KBM-7 (cell line): ENCODE measurements at regions not wholly inside any gene's neighbourhood (a gene's known extent, or its start where the extent isn't known, plus 50 kb on each side); places are given as distances from the start of the nearest gene placed in this dataset.

Source experiments
- DNase-seq: peaks from one replicate; pipeline ENCODE4 v3.0.0-alpha.2; 2015
- in situ Hi-C: fragments of 300-500 bp; cut with MboI; formaldehyde crosslinking; loops from 2 replicates; pipeline ENCODE4 v1.14.3; 2020; ENCODE audit warnings: low sequenced_read_pairs, low pct_unique_long_range_greater_than_20kb, mixed read lengths

DNA sequence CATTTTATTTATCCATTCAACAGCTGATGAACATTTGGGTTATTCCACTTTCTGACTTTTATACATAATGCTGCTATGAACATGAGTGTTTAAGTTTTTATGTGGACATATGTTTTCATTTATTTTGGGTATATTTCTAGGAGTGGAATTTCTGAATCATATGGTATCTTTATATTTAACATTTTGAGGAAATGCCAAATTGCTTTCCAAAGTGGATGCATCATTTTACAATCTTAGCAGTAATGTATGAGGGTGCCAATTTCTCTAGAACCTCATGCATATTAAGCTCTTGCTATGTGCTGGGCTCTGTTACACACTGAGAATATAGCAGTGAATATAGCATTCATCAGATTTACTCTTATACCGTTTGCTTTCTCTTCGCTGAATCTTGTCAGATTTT lies 983.7 kb downstream of the STIM2 start:
- in situ Hi-C loops = no loop called here
- no peak for DNase-seq

DNA sequence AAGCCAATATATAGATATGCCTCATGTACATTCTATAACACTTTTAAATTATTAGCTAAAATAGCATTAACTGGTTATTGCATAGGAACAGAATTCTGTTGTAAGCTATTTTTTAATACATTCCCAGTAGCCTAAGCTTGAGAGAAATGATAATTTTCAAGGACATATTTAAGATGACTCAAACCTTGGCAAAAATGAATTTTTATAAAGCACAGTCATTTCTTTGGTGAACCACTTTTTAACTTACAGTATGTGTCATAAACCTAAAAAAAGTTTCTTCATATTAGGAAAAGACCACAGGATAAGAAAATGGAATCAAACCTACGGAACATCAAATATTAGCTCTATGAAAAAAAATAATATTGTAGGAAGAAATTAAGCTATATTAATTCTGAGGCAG lies 986.3 kb downstream of the STIM2 start:
- no peak for DNase-seq
- in situ Hi-C loops = no loop called here

DNA sequence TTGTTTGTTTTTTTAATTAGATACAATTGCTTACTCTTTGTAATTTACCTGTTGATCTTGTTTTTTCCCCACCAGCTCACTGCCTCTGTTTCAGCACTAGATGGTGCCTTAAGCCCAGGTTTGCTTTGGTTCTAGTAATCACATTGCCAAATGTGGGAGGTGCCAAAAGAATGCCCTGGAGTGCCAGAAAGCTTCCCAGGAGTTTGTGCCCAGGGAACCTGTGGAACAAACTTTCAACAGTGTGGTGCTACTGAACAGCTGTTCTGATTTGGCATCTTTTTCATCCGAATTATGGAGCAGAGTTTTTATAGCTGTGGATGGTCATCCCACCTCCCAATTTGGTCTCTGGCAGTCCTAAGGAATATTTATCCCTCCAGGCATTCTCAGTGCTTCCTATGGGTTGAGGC lies 1000.7 kb downstream of the STIM2 start:
- DNase-seq = peak; percentile 2
- in situ Hi-C loops = no loop called here

DNA sequence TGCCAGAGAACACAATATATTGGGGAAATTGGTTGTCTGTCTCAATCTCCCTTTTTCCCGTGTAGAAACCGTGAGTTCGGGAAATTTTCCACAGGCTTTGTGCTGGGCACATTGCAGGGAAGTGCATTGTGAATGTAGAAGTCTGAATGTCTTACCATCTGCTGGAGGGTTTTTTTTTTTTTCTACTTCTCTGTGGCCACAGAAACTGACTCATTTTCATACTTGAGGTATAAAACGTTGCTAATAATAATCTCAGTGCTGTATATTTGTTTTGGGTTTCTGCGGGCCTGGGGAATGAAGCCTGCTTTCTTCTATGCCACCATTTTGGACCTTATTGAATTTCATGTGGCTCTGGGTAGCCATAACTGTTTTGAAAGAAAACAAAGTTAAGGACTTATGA lies 1001.2 kb downstream of the STIM2 start:
- DNase-seq = no peak
- in situ Hi-C loops = no loop called here

DNA sequence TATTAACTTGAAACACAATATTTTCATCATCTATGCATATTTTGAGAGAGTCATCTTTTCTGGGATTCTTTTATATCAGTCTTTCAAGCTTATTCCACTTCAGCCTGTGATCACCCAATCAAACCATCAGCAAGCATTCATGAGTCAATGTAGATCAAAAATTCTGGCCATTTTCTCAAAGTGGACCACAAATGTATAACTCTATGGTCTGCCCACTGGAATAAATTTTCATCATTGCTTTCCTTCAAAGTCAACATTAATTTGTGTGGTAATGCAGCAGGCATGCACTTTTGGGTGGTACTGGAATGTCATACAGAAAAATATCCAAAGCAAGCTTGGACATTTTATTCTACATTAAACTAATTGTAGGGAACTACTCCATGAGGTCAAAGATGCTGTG lies 1013.0 kb downstream of the STIM2 start:
- in situ Hi-C loops = no loop called here
- DNase-seq = no peak

DNA sequence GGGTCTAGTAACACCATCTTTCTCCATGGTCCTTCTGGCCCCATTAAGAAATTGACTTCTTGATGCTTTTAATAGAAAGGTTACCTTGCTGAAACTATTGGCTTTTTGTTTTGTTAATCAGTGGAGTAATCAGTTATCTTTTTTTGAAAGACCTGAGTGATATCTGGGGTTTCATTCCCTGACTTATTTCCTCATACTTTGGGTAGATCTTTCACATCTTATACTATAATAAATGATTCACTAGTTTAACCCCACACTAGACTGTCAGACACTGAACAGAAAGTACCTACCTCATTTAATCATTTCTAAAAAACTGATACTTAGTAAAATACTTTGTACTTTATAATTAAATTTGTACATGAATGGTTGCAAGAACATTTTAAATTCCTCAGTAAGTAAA lies 1021.1 kb downstream of the STIM2 start:
- no peak for DNase-seq
- in situ Hi-C loops = no loop called here

DNA sequence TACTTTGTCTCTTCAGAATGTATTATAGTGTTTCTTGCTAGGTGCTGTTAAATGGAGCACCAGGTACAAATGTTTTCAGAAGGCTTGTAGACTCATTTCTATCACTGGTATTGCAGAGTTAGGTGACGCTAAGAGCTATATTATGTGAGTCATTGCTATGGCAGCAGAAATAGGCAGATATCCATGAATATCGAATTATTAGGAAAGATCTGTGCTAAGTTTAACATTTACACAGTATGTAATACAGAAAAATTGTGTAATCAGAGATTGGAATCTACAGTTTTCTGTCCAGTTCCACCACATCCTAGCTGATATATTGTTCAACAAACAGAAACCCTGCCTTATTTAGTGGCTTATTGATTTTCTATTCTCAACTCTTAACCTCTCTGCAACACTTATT lies 1025.5 kb downstream of the STIM2 start:
- DNase-seq = no peak
- in situ Hi-C loops = no loop called here

DNA sequence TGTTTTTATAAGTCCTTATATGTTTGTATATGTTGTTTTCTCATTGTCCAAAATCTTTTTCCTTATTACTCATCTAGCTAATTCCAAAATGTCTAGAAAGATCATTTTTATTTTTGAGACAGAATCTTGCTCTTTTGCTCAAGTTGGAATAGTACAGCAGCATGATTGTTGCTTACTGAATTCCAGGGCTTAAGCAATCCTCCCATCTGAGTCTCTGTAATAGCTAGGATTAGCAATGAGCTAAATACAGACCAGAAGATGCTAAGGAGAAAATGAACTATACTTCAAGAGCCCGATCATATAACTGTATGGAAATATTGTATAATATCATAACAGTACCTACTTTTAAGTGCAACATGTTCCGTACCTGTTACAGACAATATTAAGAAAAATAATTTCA lies 1027.0 kb downstream of the STIM2 start:
- no peak for DNase-seq
- in situ Hi-C loops = no loop called here

DNA sequence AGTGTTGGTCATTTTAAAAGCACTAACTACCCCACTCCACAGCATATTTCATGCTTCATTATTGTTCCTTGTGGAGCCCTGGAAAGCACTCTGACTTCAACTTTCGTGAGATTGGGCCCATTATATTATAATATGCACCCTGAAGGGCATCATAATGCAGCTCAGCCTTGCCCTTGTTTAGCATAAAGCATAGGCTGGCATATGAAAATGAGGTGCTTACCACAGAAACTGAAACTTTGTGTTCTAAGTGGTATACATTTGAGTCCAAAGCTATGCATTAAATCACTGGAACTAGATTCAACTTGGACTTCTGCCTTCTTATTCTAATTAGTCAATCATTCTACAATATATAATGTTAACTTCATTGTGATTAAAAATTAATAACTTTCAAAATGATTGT lies 1027.9 kb downstream of the STIM2 start:
- in situ Hi-C loops = no loop called here
- no peak for DNase-seq

DNA sequence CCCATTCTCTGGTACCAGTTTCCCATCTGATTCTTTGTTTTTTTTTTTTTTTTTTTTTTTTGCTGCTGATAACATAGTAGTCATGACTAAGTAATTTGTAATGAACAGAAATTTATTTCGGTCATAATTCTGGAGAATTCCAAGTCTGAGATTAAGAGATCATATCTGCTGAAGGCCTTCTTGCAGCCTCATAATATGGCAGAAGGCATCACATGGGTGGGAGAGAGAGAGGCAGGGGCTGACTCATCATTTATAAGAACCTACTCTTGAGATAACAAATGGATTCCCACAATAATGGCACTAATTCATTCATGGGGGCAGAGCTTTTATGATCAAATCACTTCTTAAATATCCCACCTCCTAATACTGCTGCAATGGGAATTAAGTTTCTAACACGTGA lies 1034.3 kb downstream of the STIM2 start:
- in situ Hi-C loops = no loop called here
- no peak for DNase-seq

DNA sequence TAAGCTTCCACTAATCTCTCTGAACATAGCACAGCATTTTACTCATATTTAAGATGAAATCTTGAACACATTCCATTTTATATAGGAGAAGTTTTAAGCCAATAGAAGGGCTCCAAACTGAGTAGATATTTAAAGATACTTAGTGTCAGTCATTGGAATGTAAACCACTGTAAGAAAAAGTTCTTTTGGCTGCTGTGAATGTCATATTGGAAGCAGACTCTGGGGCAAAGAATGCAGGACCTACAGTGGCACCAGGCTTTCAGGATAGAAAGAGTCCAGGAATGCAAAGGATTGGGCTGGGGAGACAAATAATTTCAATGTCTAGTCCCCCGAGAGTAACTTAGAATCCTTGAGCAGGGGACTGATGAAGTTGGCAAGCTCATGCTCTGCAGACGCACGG lies 1047.7 kb downstream of the STIM2 start:
- in situ Hi-C loops = no loop called here
- DNase-seq = no peak

DNA sequence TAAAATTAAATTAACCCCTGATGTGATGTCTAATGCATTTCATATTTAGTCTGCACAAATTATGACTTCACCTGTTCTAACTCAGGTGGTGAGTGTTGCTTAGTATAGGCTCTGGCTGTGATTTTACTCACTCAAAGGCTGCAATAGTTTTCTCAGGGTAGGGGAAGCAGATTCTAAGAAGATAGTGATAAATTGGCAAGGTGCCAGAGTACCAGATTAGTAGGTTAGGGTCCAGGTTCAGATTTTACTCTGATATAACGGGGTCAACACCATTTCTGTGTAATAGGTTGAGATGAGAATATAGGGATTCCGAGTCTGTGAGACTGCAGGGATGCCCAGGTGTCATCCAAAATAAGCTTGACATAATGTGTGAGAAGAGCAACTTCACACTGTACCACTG lies 1049.6 kb downstream of the STIM2 start:
- in situ Hi-C loops = no loop called here
- no peak for DNase-seq

DNA sequence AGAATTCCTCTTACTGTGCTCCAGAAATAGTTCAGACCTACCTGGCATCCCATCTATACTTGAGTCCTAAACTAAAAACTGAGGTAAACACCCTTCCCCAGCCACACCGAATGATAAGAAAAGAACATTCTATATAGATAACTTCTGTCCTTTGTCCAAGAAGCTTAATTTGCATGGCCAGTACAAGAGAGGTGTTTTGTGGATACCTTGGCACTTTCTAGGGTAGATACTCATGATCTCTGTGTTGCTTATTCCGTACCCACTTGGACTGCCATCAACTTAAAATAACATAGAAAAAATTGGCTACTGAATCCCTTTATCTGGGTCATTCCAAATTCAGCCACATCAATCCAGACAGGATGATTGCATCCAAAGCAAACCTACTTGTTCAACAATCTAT lies 1050.4 kb downstream of the STIM2 start:
- no peak for DNase-seq
- in situ Hi-C loops = no loop called here

DNA sequence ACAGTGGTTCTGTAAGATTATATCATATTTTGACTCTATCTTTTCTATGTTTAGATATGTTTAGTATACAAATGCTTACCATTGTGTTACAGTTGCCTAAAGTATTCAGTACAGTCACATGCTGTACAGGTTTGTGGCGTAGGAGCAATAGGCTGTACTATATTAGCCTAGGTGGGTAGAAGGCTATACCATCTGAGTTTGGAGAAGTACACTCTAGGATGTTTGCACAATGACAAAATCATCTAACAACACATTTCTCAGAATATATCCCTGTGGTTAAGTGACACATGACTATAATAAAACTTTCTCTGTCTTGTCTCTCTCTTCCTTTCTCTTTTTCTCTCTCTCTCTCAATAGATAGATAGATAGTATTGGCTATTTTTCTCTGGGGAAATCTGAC lies 1053.1 kb downstream of the STIM2 start:
- in situ Hi-C loops = no loop called here
- DNase-seq = no peak

DNA sequence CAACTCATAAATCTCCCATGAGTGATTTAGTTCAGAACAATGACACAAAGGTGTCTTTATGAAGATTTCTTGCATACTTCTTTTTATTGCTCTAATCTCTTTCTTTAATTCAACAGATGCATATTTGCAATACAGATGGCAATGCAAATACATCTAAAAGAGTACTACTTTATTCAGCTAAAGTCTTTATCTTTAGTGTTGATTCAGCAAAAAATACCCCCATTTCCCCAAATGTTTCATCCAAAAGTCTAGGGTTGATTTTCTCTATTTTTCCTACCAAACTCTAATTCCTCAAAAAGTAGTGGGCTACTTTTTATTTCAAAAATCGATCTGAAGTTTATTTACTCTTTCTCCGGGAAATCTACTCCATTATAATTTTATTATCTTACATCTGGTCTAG lies 1055.2 kb downstream of the STIM2 start:
- in situ Hi-C loops = no loop called here
- no peak for DNase-seq

DNA sequence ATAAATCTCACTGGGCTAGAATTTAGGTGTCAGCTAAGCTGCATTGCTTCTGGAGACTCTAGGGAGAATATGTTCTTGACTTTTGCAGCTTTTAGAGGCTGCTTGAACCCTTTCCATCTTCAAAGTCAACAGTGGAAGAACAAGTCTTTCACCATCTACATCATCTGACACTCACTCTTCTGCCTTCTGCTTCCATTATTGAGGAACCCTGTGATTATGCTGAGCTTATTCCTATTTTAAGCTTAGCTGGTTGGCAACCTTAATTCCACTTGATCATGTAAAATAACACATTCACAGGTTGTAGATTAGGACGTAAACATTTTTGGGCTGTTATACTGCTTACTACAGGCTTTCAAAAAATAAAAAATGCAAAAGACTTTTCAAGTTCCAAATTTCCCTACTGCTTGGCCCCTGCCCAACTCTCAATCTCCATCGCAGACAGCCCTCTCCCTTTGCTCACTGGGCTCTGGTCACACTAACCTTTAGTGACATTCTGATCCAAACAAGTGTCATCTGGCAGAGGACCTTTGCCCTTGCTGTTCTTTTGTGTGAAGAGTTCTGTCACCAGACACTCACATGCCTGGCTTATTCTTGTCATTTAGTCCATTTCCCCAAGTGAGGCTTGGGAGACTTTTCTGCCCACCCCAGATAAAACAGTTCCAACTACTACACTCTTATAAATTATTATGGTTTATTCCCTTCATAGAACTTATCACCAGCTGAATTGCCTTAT lies 1056.0 kb downstream of the STIM2 start:
- in situ Hi-C loops = no loop called here

DNA sequence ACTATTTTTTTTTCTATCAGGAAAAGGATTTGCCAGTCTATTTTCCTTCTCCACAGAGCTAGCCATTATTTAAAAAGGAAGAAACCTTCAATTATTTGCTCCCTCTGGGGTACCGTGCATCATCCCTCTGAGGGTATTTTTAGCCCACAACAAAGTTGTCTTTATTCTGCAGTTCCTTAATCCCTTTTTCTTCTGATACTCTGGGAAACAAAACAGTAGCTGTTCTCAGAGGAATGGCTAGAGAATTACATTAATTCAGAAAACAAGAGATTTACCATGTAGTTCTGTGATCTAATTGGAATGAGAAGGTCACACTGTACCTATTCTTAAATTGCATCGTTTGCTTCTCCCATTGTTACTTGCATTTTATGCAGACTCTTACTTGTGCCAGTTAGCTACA lies 1056.7 kb downstream of the STIM2 start:
- no peak for DNase-seq
- in situ Hi-C loops = no loop called here

More for the DNA sequence above, 1056.0 kb downstream of the STIM2 start:
- DNase-seq = no peak

DNA sequence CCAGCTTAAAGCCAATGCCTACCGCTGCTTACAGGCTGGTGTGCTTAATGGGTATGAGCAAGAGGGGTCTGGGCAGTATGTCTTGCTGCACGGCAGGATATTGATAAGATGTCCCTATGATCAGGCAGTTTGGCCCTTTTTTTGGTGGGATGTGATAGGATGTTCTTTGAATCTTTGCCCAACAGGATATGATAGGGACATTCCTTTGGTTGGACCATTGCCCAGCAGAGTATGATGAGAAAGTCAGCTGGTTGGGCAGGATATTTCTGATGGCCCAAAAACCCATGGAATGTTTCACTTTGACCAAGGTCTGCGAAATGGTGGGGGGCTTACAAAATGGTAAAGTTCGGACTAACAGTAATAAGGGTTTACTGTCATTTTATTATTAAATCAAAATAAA lies 1060.6 kb downstream of the STIM2 start:
- in situ Hi-C loops = no loop called here
- no peak for DNase-seq

DNA sequence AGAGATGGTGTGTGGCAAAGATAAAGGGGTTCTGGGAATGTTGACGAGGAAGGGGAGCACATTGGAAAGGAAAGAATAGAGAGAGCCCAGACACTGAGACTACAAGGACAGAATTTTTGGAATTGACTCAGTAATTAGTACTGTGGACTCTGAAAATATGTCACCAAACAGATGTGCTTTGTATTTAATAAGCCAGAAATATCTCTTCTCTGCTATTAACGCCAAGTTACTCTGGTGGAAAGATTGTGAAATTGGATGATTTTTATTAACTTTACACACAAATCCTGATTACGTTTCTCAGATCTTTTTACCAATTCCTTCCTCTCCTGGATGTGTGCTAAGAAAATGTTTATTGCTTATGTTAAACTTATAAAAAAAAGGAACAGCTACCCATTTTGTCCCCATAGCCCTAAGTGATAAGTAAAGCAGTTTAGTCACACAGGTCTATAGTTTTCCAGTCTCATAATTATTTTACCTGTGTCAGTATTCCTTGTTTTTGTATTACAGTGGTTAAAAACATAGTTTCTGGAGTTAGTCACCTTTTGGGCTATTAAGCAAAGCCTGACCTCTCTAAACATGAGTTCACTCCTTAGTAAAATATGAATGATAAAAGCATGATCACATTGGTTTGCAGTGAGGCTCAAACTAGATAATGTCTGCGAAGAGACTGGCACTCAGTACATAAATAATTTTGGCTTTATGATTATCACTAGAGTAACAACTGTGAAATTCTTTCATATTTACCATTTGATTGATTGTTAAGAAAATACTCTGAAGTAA lies 1068.3 kb downstream of the STIM2 start:
- in situ Hi-C loops = no loop called here
- DNase-seq = no peak

DNA sequence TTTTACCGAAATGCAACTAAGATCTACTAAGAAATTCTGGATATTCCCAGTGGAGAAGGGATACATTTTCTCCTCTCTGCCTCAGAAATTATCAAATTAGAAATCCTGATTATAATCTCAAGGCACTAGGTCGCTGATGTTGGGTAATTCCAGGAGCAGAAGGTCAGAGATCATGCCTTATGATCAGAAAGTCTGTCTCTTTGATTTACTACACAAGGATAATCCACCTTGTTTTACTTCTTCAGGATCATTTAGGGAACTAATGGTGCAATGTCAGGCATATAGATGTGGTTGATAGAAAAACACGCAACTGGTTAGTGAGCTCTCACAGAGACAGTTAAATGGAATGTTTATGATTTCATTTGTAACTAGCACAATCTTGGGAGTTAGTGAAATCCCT lies 1069.7 kb downstream of the STIM2 start:
- in situ Hi-C loops = no loop called here
- no peak for DNase-seq

DNA sequence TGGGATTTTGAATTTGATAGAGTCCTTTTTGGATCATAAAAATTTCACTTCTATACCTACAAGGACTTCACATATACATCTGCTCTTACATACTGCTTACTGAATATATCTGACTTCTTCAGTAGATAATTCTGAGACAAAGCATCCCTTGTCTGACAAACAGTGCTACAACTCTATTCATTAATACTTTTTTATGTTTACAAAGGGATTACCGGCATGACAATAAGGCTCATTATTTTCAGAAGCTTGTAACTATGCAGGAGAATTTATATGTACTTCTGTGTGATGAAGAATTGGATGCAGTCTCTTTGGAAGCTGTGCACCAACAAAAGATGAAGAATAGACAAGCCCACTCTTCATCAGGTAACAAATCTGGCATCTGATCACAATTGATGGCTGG lies 1070.3 kb downstream of the STIM2 start:
- in situ Hi-C loops = no loop called here
- DNase-seq = no peak
